HG02870 (cell line): ENCODE measurements at regions not wholly inside any gene's neighbourhood (a gene's known extent, or its start where the extent isn't known, plus 50 kb on each side); places are given as distances from the start of the nearest gene placed in this dataset.

Experiments
- ATAC-seq: cut with Tn5 transposase; IDR thresholded peaks from one replicate; pipeline ENCODE4 v1.9.1; 2021; ENCODE audit warnings: mild to moderate bottlenecking, moderate library complexity; ENCODE audit not compliant: unreplicated experiment

DNA sequence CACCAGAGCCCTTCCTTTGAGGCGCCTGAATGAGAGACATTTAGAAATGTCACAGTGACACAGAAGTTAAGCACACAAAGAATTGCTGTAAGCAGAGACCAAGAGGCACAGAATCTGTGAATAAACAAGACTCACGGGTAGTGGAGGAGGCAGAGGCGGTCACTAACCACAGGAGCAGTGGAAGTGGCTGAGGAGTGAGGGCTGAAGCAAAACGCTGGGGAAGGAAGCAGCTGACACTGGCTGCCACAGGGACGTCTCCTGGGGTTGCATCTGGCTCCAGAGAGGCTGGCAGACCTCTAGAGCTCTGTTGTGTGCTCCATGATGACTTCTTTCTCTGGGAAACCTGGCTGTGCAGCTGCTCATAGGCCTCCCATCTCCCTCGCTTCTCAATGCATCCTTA lies 65.0 kb upstream of the SLC2A12 start:
- ATAC-seq, result no peak

GRCh38 chr6:134115715-134116074 lies 63.3 kb upstream of the SLC2A12 start:
- ATAC-seq, result no peak

DNA sequence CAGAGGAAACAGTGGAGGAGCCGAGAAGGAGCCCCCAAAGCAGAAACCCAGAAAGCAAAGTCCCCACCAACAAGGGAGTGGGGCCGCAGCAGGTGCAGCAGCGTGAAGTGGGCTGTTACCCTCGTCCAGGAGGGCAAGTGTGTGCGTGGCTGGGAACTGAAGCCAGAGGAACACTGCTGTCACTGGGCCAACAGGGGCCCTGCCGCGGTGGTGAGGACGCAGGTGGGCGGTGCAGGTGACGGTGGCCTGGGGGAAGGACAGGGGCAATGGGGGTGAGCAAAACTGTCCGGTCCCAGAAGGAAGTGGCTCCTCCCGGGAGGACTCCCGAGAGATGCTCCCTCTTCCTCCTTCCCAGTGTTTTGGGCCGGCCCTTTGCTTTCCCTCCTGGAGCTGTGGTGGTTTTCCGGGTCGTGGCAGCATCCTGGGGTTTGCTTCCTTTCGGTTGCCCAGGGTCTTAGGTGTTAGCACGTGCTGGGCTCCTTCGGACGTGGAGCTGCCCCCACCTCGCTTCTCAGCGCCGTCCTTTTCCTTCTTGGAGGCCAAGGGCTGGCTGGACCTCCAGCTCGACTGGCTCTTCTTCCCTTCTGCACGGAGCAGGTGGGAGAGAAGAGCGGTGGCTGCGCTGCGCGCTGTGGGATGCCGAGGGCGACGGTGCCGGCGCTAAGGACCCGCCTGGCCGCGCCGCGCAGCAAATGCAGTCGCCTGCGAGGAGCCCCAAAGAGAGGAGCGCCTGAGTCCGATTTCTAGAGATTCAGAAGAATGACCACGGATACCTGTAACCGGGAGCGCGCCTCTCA lies 62.7 kb upstream of the SLC2A12 start:
- no peak for ATAC-seq

- no peak for ATAC-seq
These were observed 62.1 kb upstream of the SLC2A12 start for GRCh38 chr6:134114489-134114888.

DNA sequence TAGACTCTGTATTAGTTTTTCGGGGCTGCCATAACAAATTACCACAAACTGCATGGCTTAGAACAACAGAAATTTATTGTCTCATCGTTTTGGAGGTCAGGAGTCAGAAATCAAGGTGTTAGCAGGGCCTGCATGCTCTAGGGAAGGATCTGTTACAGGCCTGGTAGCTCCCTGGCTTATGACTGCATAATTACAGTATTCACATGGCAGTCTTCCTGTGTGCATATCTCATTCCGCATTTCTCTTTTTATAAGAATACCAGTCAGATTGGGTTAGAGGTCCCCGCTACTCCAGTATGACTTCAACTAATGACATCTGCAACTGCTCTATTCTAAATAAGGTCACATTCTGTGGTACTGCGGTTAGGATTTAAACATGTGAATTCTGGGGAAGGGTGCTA lies 59.3 kb upstream of the SLC2A12 start:
- no peak for ATAC-seq

GRCh38 chr6:134111062-134111677 lies 58.7 kb upstream of the SLC2A12 start:
- ATAC-seq, result peak; percentile 69

GRCh38 chr6:134106702-134107101 lies 54.3 kb upstream of the SLC2A12 start:
- ATAC-seq, result no peak

GRCh38 chr6:134105940-134106339 lies 53.5 kb upstream of the SLC2A12 start:
- no peak for ATAC-seq

DNA sequence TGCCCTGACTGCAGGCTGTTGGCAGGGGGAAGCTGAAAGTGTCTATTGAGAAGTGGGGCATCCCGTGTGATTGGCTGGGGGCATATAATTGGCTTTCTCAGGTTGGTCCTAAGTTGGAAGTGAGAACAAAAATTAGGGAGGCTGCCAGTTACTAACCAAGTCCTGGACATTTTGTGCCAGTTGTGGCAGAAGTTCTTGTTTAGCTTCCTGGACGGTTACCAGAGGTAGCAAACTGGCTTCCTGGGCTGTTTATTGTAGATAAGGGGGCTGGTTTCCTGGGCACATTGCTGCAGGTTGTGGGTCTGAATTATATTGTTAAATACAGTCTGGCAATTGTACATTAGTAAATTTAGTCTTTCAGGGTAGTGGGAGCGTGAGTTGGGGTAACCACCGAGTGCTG lies 50.6 kb upstream of the SLC2A12 start:
- ATAC-seq, result no peak
